ENCODE measurements at regions not wholly inside any gene's neighbourhood (a gene's known extent, or its start where the extent isn't known, plus 50 kb on each side); places are given as distances from the start of the nearest gene placed in this dataset.
"Not testable (repeated sequence)": the region's sequence is repeated elsewhere in the genome, so short reads cannot be mapped to it uniquely, and the experiment has no call there.

DNA sequence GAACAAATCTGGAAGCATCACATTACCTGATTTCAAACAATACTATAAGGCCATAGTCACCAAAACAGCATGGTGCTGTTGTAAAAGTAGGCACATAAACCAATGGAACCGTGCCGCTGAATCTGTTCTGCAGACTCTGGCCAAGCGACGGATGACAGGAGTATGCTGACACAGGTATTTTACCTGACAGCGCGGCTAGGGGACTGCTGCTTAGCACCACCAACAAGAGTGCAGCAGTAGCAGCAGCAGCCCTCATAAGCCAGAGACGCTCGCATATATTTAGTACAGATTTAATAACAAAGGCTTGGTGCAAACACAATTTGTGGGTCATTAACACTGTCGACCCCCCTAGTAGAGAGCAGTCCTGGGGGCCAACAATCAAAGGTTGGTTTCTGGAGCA lies 677.6 kb upstream of the LMO3 start:
- H3K27ac ChIP-seq = no peak overlapping the region
- no peak overlapping the region for H3K4me3 ChIP-seq

GRCh38 chr12:17282169-17282568 lies 676.2 kb upstream of the LMO3 start:
- not testable (repeated sequence) for H3K4me3 ChIP-seq, H3K27ac ChIP-seq

DNA sequence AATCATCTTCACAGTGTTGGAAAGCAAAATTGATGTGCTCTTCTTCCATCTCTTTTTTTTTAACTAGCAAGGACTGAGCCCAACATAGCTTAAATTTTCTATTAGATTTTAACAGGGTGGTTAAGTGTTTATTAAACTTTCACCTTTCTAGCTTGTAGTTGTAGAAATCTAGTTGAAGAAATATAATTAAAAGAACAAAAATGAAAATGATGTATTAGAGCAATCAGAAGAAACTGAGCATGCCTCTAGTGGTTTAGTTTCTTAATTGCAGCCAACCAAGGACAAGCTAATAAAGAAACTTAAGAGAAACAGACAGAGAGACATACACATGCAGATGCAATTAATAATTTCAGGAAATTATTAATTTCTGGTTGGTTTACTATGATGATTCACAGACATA lies 673.0 kb upstream of the LMO3 start:
- H3K4me3 ChIP-seq = no peak overlapping the region

GRCh38 chr12:17276196-17276595 lies 670.2 kb upstream of the LMO3 start:
- H3K4me3 ChIP-seq = no peak overlapping the region
- no peak overlapping the region for H3K27ac ChIP-seq

More for the DNA sequence above, 673.0 kb upstream of the LMO3 start:
- H3K27ac ChIP-seq = no peak overlapping the region

- H3K27ac ChIP-seq = no peak overlapping the region
Measured at GRCh38 chr12:17266856-17267255, 660.9 kb upstream of the LMO3 start.

GRCh38 chr12:17264603-17265002 lies 658.6 kb upstream of the LMO3 start:
- Histone ChIP-seq H3K27ac (no peak overlapping the region), H3K4me3 (no peak overlapping the region)

More at GRCh38 chr12:17266856-17267255, 660.9 kb upstream of the LMO3 start:
- H3K4me3 ChIP-seq = no peak overlapping the region

GRCh38 chr12:17239874-17240273 lies 633.9 kb upstream of the LMO3 start:
- no peak overlapping the region for H3K4me3 ChIP-seq
- no peak overlapping the region for H3K27ac ChIP-seq

- no peak overlapping the region for H3K4me3 ChIP-seq
- no peak overlapping the region for H3K27ac ChIP-seq
Measured at GRCh38 chr12:17235996-17236395, 630.0 kb upstream of the LMO3 start.

DNA sequence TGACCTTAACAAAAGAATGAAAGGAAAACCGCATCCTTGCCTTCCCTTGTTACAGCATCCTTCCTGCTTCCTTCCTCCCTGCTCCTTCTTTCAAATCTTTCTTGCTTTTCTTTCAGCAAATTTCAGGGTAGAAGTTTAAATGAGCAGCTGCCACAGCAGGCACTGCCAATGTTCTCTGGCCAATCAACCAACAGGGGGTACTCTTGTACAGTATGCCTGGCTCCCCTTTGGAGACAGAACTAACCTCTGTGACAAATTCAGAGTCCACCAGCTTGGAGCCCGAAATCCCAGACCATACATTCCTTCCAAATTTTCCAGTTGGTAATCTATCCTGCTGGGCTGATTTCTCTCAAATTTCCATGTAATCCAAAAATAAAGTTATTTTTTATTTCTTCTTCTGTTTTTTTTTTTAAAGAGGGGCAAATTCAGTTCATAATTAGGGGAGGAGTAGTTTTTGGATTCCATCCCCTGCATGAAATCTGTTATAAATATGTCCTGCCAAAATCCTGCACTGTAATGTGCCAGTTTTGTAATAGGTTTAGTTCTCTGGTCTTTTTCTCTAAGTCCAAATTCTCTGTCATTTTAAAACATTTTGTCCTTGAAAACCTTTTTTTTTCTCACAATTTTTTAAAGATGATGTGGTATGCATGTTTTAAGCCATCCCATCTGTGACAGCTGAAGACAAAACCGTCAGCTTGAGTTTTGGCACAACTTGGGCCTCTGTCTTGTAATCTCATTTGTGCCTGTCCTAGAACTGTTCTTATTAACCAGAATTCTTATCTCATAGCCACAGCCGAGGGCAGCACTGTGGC lies 610.0 kb upstream of the LMO3 start:
- no peak overlapping the region for H3K27ac ChIP-seq
- no peak overlapping the region for H3K4me3 ChIP-seq

DNA sequence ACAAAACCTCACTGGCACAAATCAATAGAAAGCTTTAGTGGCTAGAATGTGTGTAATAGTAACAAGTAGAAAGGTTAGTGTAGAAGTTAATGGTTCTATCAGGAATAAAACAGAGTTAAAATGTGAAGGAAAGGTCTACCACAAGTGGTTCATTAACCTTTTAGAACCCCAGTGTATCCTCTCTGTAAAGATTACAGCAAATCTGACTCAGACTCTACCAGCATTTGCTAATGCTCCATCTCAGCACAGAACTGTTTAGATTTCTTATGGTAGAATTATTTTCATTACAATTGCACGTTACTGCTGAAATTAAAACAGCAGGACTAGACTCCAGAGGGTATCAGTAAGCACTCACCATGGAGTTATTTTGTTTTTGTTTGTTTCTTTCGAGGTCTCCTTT lies 609.0 kb upstream of the LMO3 start:
- no peak overlapping the region for H3K4me3 ChIP-seq
- H3K27ac ChIP-seq = no peak overlapping the region

- Histone ChIP-seq H3K4me3 (no peak overlapping the region), H3K27ac (no peak overlapping the region)
Measured at GRCh38 chr12:17206553-17206952, 600.6 kb upstream of the LMO3 start.

DNA sequence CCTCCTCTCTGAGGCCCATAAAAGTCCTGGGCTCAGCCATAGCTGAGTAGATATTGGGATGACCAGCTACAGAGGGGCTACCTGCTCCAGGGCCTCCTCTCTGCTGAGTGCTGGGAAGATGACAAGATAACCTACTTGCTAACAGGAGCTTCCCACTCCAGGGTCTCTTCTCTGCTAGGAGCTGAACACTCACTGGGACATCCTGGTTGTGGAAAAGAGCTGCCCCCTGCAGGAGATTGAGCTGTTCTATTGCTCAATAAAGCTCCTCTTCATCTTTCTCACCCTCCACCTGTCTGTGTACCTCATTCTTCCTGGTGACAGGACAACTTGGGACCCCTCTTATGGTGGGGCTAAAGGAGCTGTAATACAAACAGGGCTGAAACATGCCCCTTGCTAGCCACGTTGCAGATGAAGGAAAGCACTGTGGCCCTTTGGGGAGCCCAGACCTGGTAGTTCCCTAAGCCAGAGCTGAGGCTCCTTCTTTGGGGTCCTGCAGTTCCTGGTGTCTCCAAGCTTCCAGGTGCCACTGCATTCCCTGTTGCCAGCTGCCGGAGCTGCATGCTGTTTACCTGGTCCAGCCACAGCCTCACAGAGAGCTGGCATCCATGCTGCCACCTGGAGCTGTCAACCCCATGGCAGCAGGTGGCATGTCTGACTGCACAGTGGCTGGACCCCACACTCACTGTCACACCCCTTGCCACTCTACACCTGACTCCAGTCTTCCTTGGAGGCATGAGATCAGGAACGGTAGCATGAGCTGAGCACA lies 598.5 kb upstream of the LMO3 start:
- Histone ChIP-seq H3K27ac (no peak overlapping the region), H3K4me3 (no peak overlapping the region)

- no peak overlapping the region for H3K4me3 ChIP-seq
- H3K27ac ChIP-seq = no peak overlapping the region
Measured at GRCh38 chr12:17203497-17203896, 597.5 kb upstream of the LMO3 start.

- no peak overlapping the region for H3K4me3 ChIP-seq
Measured at GRCh38 chr12:17197971-17198370, 592.0 kb upstream of the LMO3 start.

GRCh38 chr12:17192721-17193120 lies 586.8 kb upstream of the LMO3 start:
- Histone ChIP-seq H3K27ac (no peak overlapping the region), H3K4me3 (no peak overlapping the region)

More at GRCh38 chr12:17197971-17198370, 592.0 kb upstream of the LMO3 start:
- H3K27ac ChIP-seq = no peak overlapping the region

- Histone ChIP-seq H3K27ac (peak overlapping the region in 1 of 21 experiments; percentile 56), H3K4me3 (no peak overlapping the region)
Measured at GRCh38 chr12:17169726-17170471, 563.9 kb upstream of the LMO3 start.

- Histone ChIP-seq H3K4me3 (no peak overlapping the region), H3K27ac (no peak overlapping the region)
Measured at GRCh38 chr12:17159506-17160300, 553.7 kb upstream of the LMO3 start.

DNA sequence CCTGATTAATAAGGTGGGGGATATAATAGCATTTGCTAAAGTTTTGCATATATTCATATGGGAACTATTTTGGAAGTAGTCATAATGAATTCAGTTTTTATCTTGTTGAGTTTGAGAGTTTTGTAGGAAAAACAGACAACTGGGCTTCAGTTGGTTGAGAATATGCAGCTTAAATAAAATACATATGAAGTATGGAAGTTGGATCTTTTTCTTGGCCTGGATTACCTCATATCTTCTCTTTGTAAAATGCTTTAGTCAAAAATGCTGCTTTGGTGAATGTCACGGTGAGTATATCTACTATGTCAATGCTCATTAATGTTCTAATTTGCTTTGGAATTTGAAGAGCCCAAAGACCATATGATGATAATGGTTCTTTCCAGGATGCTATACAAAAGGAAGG lies 552.2 kb upstream of the LMO3 start:
- H3K27ac ChIP-seq = no peak overlapping the region
- H3K4me3 ChIP-seq = no peak overlapping the region

GRCh38 chr12:17151917-17152316 lies 546.0 kb upstream of the LMO3 start:
- no peak overlapping the region for H3K27ac ChIP-seq
- no peak overlapping the region for H3K4me3 ChIP-seq

- H3K4me3 ChIP-seq = no peak overlapping the region
- H3K27ac ChIP-seq = no peak overlapping the region
Measured at GRCh38 chr12:17148706-17149105, 542.7 kb upstream of the LMO3 start.

All from skin epidermis (tissue), 12 donors.